Omental fat pad (tissue), 3 donors: ENCODE measurements at regions not wholly inside any gene's neighbourhood (a gene's known extent, or its start where the extent isn't known, plus 50 kb on each side); places are given as distances from the start of the nearest gene placed in this dataset.
"Not testable (repeated sequence)": the region's sequence is repeated elsewhere in the genome, so short reads cannot be mapped to it uniquely, and the experiment has no call there.

Experiments used
- ATAC-seq: fragments of 150-250 bp; one replicate; pipeline ENCODE4 v1.9.1; 2016; ENCODE audit warnings: mild to moderate bottlenecking, moderate library complexity; ENCODE audit not compliant: low FRiP score
- DNase-seq: peaks from one replicate; pipeline ENCODE4 v3.0.0-alpha.2; 2019; ENCODE audit warnings: low spot score
- TF ChIP-seq, protein P1 (sequence below), 3 donors: fragments of 450-650 bp; IDR thresholded peaks; one replicate each; pipeline ENCODE4 v1.5.1; 2016 to 2017; ENCODE audit warnings: antibody characterized with exemption in 3 of 3, mild to moderate bottlenecking in 3 of 3, moderate library complexity in 2 of 3

DNA sequence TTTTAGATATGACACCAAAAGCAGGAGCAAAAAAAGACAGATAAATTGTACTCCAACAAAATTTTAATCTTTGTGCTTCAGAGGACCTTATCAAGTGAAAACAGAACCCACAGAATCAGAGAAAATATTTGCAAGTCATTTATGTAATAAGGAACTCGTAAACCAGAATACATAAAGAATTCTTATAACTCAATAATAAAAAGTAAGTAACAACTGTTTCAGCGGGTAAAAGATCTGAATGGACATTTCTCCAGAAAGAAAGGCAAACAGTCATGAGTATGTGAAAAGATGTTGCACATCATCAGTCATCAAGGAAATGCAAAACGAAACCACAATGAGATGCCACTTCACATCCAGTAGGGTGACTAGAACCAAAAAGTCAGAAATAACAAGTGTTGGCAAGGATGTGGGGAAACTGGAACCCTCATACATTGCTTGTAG is 167.7 kb upstream of the KCTD7 start:
- DNase-seq (no peak), ATAC-seq (no peak)
- TF ChIP-seq, protein P1, sequence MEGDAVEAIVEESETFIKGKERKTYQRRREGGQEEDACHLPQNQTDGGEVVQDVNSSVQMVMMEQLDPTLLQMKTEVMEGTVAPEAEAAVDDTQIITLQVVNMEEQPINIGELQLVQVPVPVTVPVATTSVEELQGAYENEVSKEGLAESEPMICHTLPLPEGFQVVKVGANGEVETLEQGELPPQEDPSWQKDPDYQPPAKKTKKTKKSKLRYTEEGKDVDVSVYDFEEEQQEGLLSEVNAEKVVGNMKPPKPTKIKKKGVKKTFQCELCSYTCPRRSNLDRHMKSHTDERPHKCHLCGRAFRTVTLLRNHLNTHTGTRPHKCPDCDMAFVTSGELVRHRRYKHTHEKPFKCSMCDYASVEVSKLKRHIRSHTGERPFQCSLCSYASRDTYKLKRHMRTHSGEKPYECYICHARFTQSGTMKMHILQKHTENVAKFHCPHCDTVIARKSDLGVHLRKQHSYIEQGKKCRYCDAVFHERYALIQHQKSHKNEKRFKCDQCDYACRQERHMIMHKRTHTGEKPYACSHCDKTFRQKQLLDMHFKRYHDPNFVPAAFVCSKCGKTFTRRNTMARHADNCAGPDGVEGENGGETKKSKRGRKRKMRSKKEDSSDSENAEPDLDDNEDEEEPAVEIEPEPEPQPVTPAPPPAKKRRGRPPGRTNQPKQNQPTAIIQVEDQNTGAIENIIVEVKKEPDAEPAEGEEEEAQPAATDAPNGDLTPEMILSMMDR (IDR thresholded peaks at IDR 0.05) = no peak

DNA sequence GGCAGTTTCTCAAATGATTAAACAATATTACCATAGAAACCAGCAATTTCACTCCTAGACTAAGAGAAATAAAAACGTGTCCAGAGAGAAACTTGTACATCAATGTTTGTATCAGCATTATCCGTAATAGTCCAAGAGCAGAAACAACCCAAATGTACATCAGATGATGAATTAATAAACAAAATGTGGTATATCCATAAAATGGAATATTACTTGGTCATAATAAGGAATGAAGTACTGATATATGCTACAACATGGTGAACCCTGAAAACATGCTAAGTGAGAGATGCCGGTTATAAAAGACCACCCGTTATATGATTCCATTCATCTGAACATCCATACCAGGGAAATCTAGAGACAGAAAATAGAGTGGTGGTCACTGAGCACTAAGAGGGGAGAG is 167.3 kb upstream of the KCTD7 start:
- not testable (repeated sequence) for DNase-seq, ATAC-seq

DNA sequence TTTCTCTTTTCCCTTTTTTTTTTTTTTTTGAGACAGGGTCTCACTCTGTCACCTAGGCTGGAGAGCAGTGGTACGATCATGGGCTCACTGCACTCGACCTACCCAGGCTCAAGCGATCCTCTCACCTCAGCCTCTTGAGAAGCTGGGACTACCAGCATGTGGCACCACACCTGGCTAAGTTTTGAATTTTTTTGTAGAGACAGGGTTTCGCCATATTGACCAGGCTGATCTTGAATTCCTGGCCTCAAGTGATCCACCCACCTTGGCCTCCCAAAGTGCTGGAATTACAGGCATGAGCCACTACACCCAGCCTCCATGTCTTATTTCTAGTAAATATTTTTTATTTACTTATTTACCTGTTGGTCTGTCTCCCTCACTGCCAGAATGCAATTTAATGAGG is 165.8 kb upstream of the KCTD7 start:
- DNase-seq, ATAC-seq: not testable (repeated sequence)

DNA sequence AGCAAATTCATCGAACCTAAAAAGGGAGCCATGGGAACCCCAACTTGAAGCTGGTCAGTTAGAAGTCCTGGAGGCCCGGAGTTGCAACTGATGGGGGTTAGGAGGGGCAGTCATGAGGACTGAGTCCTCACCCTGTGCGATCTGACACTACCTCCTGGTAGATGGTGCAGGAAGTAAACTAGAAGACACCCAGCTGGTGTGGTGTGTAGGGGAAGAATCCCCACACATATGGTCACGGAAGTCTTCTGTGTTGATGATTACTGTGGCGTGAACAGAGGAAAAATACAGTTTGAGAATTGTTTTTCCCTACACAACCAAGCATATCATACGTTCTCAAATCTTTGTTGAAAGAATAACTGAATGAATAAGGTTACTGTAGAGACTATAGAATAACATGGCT is 164.6 kb upstream of the KCTD7 start:
- no peak for DNase-seq
- TF ChIP-seq, protein P1 (IDR thresholded peaks at IDR 0.05) = no peak
- no peak for ATAC-seq

DNA sequence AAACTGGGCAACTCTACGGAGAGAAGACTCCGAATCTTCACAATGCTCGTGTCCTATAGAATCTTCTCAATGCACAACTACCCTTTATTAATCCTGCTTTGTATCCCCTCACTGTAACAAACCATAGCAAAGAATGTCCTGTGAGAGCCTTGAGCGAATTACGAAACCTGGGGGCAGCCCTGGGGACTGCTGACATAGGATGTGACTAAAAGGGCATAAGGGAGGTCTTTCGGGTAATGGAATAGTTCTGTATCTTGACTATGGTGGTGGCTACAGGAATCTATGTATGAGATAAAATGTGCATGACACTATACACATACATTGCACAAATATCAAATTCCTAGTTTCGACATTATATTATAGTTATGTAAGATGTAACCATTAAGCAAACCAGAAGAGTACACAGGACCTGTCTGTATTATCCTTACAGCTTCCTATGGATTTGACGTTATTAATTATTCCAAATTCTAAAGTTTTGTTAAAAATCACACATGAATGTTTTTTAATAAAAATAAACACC is 162.5 kb upstream of the KCTD7 start:
- TF ChIP-seq, protein P1 (IDR thresholded peaks at IDR 0.05) = no peak
- ATAC-seq (no peak), DNase-seq (no peak)

DNA sequence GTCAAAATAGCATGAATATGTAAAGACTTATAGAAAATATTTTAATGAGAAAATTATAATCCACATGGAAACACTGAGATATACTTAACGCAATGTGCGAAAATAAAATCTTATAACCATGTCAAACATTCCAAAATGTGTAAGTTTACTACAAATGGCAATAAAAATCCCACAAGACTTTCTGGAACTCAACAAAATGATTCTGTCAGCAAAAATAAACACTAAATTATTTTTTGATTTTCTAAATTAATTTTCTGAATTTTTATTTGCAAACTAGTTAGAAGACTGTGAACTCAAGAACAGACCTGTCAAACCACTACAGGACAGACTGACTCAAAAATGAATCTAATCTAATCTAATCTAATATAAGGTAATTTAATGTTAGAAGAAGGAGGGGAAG is 160.8 kb upstream of the KCTD7 start:
- ATAC-seq (no peak), DNase-seq (no peak)
- TF ChIP-seq, protein P1 (IDR thresholded peaks at IDR 0.05) = no peak

DNA sequence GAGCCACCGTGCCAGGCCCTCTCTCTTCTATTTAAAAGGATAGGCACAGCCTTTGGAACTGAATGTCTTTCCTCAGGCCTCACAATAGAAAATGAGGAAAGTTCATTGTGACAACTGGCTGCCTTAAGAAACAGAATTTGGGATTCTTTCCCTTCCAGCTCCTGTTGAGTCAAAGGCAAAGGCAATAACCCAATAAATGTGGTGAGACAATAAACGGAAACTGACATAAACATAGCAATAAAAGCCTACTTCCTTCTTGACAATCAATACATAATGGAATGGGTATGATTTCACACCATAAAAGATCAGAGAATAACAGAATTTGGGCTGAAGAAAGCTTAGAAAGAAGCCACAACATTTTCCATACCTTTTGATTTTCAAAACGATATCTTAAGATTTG is 155.6 kb upstream of the KCTD7 start:
- DNase-seq, ATAC-seq: not testable (repeated sequence)

DNA sequence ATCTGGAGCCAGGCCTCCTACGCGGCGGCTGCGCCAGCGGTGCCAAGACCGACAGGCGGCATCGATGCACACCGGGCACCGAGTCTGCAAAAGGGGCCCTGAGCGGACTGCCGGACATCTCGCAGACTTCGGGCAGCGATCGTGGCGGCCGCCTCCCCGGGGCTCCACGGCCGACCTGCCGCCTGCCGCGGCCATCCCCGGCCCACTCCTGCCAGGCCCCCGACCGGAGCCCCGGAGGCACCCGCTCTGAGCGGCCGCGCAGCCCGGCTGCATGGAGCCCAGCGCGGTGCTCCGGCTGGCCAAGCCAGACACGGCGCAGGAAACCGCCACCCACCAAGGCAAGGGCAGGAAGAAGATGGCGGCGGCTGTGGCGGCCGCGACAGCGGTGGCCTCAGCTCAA is 154.2 kb upstream of the KCTD7 start:
- TF ChIP-seq, protein P1 (IDR thresholded peaks at IDR 0.05) = no peak
- ATAC-seq (peak; percentile 32), DNase-seq (no peak)

DNA sequence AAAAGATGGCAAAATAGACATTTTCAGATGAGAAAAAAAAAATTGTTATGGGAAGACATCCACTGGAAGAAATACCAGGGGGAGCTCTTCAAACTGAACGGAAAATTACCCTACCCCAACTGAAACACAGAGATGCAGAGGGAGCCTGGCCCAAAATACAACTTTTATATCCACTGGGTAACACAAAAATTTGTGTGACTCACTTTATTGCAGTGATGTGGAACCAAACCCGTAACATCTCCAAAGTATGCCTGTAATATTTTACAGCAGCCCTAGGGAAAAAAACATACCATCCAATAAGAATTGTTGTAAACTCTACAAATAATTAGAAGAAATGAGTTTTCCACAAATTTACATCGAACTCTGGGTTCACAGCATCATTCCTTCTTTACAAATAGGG is 152.6 kb upstream of the KCTD7 start:
- DNase-seq, ATAC-seq: not testable (repeated sequence)

DNA sequence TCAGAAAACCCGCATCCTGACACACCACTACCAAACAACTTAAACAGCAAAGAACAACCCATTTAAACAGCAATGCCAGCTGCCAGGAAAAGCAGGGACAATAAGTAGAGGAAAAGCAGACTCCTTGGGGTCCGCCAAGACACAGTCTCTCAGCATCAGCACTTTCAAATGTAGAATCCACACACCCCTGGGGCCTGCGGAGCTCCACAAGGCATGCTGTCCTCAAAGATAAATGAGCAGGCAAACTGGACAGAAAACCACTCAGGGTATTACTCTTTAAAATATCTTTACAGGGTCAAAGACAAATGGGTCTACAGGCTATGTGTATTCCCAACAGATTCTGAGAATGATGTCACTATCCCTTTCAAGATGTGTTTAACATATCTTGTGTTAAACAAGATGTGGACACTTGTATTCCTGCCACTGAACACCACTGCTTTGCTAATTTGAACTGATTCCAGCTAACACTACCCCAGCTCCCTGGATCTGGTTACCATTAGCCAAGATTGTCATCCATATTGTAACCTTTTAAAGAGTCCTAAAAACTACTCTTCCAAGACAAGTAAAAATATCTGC is 150.8 kb upstream of the KCTD7 start:
- ATAC-seq, DNase-seq: not testable (repeated sequence)

DNA sequence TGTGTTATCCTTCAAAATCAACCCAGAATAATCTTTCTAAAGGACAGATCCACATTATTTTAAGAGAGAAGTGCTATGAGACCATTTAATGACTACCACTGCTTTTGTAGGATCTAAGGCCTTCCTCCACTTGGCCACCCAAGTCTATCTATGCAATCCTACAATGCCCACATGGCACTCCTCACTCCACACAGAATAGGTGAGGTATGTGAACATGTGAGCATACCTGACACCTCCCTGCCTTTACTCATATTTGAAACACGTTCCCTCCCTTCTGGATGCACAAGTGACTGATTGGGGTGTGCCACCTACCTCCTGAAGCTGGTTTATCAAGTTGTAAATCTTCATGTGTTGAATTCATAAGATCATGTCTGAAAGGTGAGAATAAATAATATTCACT is 147.5 kb upstream of the KCTD7 start:
- not testable (repeated sequence) for ATAC-seq, DNase-seq

DNA sequence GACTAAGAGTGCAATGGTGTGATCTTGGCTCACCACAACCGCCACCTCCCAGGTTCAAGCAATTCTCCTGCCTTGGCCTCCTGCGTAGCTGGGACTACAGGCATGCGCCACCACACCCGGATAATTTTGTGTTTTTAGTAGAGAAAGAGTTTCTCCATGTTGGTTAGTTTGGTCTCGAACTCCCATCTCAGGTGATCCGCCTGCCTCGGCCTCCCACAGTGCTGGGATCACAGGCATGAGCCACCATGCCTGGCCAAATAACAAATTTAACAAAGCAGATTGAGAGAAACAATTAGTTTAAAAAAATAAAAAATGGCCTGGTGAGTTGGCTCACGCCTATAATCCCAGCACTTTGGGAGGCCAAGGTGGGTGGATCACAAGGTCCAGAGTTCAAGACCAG is 139.6 kb upstream of the KCTD7 start:
- not testable (repeated sequence) for DNase-seq, ATAC-seq

DNA sequence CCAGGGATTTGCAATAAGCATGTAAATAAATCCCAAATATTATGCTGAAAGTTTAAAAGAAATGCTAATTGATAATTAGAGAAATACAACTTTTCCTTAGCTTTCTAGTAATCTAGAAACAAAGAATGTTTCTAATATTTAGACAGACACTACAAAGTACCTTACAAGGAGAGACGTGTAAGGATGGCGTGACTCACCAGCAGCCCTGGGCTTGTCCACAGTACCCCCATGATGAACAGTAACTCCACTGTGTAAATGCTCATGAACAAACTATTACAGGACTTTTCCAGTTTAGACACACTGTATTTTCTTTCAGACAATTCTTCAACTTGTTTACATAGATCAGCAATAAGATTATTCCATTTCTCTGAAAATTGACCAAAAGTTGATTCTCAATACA is 138.9 kb upstream of the KCTD7 start:
- not testable (repeated sequence) for DNase-seq

DNA sequence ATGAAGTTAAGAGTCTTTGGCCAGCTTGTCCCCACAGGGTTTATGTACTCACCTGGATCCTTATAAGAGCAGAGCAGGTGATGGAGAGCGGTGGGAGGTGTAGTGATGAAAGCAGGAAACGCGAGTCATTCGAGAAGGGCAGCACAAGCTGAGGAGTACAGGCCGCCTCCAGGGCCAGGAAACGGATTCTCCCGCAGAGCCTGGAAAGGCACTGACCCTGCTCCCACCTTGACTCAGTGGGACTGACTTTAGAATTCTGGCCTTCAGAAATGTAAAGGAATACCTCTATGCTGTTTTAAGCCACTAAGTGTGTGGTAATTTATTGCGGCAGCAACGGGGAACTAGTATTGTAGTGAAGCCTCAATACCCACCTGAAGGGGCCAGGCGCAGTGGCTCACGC is 137.7 kb upstream of the KCTD7 start:
- not testable (repeated sequence) for DNase-seq, ATAC-seq

More for the DNA sequence above, 138.9 kb upstream of the KCTD7 start:
- not testable (repeated sequence) for ATAC-seq
